GM19467 (cell line): ENCODE measurements at regions not wholly inside any gene's neighbourhood (a gene's known extent, or its start where the extent isn't known, plus 50 kb on each side); places are given as distances from the start of the nearest gene placed in this dataset.
A peak's percentile ranks its signal among the peaks of the same experiment; 100 is the strongest.

Source experiments
- ATAC-seq: cut with Tn5 transposase; IDR thresholded peaks from one replicate; pipeline ENCODE4 v1.9.1; 2021; ENCODE audit warnings: mild to moderate bottlenecking, moderate library complexity; ENCODE audit not compliant: unreplicated experiment

- no peak for ATAC-seq
Observed at GRCh38 chr1:88043834-88044233, 640.2 kb upstream of the PKN2 start.

GRCh38 chr1:88052167-88052566 is 631.9 kb upstream of the PKN2 start:
- no peak for ATAC-seq

GRCh38 chr1:88053065-88053464 is 631.0 kb upstream of the PKN2 start:
- ATAC-seq, result no peak

GRCh38 chr1:88056881-88057280 is 627.2 kb upstream of the PKN2 start:
- ATAC-seq, result no peak

- ATAC-seq, result no peak
Observed at GRCh38 chr1:88058205-88058604, 625.9 kb upstream of the PKN2 start.

- no peak for ATAC-seq
Observed at GRCh38 chr1:88060112-88060673, 623.9 kb upstream of the PKN2 start.

- ATAC-seq, result no peak
Observed at GRCh38 chr1:88060750-88061491, 623.2 kb upstream of the PKN2 start.

- ATAC-seq, result peak; percentile 86
Observed at GRCh38 chr1:88061492-88062177, 622.4 kb upstream of the PKN2 start.

- ATAC-seq, result no peak
Observed at GRCh38 chr1:88062650-88063153, 621.4 kb upstream of the PKN2 start.

- no peak for ATAC-seq
Observed at GRCh38 chr1:88063605-88064004, 620.5 kb upstream of the PKN2 start.

GRCh38 chr1:88068407-88068960 is 615.6 kb upstream of the PKN2 start:
- no peak for ATAC-seq

GRCh38 chr1:88070956-88071355 is 613.1 kb upstream of the PKN2 start:
- no peak for ATAC-seq

GRCh38 chr1:88074661-88075060 is 609.4 kb upstream of the PKN2 start:
- ATAC-seq, result no peak

- no peak for ATAC-seq
Observed at GRCh38 chr1:88075813-88076212, 608.3 kb upstream of the PKN2 start.

GRCh38 chr1:88079036-88079435 is 605.0 kb upstream of the PKN2 start:
- no peak for ATAC-seq

GRCh38 chr1:88080875-88081274 is 603.2 kb upstream of the PKN2 start:
- no peak for ATAC-seq

- no peak for ATAC-seq
Observed at GRCh38 chr1:88088481-88088880, 595.6 kb upstream of the PKN2 start.

- ATAC-seq, result no peak
Observed at GRCh38 chr1:88089961-88090360, 594.1 kb upstream of the PKN2 start.

GRCh38 chr1:88098881-88099280 is 585.2 kb upstream of the PKN2 start:
- ATAC-seq, result no peak

- ATAC-seq, result no peak
Observed at GRCh38 chr1:88101041-88101440, 583.0 kb upstream of the PKN2 start.

- ATAC-seq, result no peak
Observed at GRCh38 chr1:88104236-88104635, 579.8 kb upstream of the PKN2 start.

GRCh38 chr1:88104886-88105285 is 579.2 kb upstream of the PKN2 start:
- no peak for ATAC-seq
